SH-SY5Y (cell line): ENCODE measurements at regions not wholly inside any gene's neighbourhood (a gene's known extent, or its start where the extent isn't known, plus 50 kb on each side); places are given as distances from the start of the nearest gene placed in this dataset.

ENCODE experiments used
- GATA2 ChIP-seq: IDR thresholded peaks from 2 replicates; pipeline ENCODE4 v1.6.1; 2011; ENCODE audit warnings: mild to moderate bottlenecking, low read depth, low read length
- GATA3 ChIP-seq: IDR thresholded peaks from 2 replicates; pipeline ENCODE4 v1.6.1; 2011; ENCODE audit warnings: low read depth, mild to moderate bottlenecking, low read length, moderate library complexity

DNA sequence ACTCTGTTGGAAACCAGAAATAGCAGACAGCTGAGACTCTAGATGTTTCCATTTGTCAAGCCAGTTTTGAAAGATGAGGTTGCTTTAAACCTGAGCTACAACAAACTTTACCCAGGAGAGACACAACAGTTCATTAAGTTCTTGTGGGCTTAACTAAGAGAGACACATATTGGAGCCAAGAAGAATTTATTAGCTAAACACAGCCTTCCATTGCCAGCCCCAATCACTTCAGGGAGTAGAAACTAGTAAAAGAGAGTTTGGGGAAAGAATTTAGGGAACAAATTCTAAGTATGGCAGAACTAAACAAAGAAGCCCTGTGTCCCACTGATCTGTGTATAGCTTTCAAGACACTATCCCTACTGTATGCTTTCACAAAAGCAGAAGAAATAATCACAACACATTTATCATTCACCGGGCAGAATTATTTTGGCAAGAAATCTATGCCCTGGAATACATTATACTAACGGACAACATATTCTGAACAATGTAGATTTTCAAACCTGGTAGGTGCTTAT, 87.3 kb upstream of the KAZN start:
- TF ChIP-seq GATA2: no peak
- TF ChIP-seq GATA3: no peak
